ENCODE measurements at regions not wholly inside any gene's neighbourhood (a gene's known extent, or its start where the extent isn't known, plus 50 kb on each side); places are given as distances from the start of the nearest gene placed in this dataset.

DNA sequence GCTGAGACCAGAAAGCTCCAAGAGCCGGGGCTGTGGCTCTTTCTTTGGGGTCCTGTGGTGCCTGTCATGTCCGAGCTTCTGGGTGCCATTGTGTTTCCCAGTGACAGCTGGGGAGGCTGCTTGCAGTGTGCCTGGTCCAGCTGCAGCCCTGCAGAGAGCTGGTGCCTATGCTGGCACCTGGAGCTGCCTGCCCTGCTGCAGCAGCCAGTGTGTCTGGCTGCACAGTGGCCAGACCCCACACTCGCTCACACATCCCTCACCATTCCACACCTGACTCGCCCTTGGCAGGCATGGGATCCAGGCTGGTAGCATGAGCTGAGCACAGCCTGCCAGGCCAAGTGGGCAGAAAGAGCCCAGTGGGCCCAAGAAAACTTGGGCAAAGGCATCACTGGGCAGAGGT, 635.1 kb upstream of the SEMA3D start:
- DNase-seq, result no peak
- no peaks in the 10 kb centered on the region for H3K36me3 ChIP-seq
- 82 to 96% (median 84%) methylated on average over 3 to 4 of the region's 4 CpGs for WGBS, 5 donors
- no peaks in the 10 kb centered on the region for H3K4me1 ChIP-seq
- TF ChIP-seq POLR2AphosphoS5 (IDR thresholded peaks at IDR 0.05) (no peak), CTCF (IDR thresholded peaks at IDR 0.05) (no peak), POLR2A (IDR thresholded peaks at IDR 0.05) (no peak), EP300 (IDR thresholded peaks at IDR 0.05) (no peak)
- no peak overlapping the region for H3K27ac ChIP-seq
- no peak overlapping the region for H3K4me3 ChIP-seq
- intact Hi-C loops (cut with DNase I; ENCODE audit: low total_unique reads), result no loop called here
- H3K9me3 ChIP-seq, result peaks cover 0 to 14% (median 8%) of the 10 kb centered on the region in 4 donors
- no peaks in the 10 kb centered on the region for H3K27me3 ChIP-seq

- intact Hi-C loops (cut with DNase I; ENCODE audit: low total_unique reads), result no loop called here
- WGBS, 5 donors, result 90 to 100% (median 95%) methylated on average over 4 to 5 of the region's 5 CpGs
These were observed 634.0 kb upstream of the SEMA3D start for GRCh38 chr7:85820702-85821443.

GRCh38 chr7:85815526-85815925, 628.7 kb upstream of the SEMA3D start:
- Histone ChIP-seq H3K27me3 (no peaks in the 10 kb centered on the region), H3K27ac (no peak overlapping the region), H3K4me1 (no peaks in the 10 kb centered on the region), H3K36me3 (no peaks in the 10 kb centered on the region), H3K4me3 (no peak overlapping the region), H3K9me3 (no peaks in the 10 kb centered on the region)
- TF ChIP-seq POLR2A (IDR thresholded peaks at IDR 0.05) (no peak), EP300 (IDR thresholded peaks at IDR 0.05) (no peak), POLR2AphosphoS5 (IDR thresholded peaks at IDR 0.05) (no peak), CTCF (IDR thresholded peaks at IDR 0.05) (no peak)
- intact Hi-C loops (cut with DNase I; ENCODE audit: low total_unique reads), result no loop called here
- no peak for DNase-seq

More at GRCh38 chr7:85820702-85821443, 634.0 kb upstream of the SEMA3D start:
- H3K36me3 ChIP-seq, result no peaks in the 10 kb centered on the region
- H3K27ac ChIP-seq, result no peak overlapping the region
- no peak overlapping the region for H3K4me3 ChIP-seq
- no peaks in the 10 kb centered on the region for H3K4me1 ChIP-seq
- DNase-seq, result no peak
- no peak for TF ChIP-seq CTCF (IDR thresholded peaks at IDR 0.05)
- TF ChIP-seq POLR2A (IDR thresholded peaks at IDR 0.05), result no peak
- TF ChIP-seq POLR2AphosphoS5 (IDR thresholded peaks at IDR 0.05), result no peak
- no peak for TF ChIP-seq EP300 (IDR thresholded peaks at IDR 0.05)
- H3K27me3 ChIP-seq, result no peaks in the 10 kb centered on the region
- H3K9me3 ChIP-seq, result peaks cover 0 to 14% (median 8%) of the 10 kb centered on the region in 4 donors

DNA sequence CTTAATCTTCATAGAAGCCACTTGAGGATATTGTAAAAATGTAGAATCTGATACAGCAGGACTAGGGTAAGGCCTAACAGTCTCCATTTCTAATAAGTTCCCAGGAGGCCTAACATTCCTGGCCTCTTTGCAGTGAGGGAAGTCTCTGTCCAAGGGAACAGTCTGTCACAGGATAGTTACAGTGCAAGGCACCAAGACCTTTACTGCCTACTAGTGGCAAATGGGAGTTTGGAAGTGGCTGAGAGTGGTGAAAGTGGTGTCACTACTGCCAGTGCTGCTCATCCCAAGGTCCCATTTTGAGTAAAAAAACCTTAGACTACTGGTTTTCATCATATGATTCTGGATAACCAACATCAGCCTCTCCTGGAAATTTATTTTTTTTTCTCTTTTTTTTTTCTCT, 619.5 kb upstream of the SEMA3D start:
- Histone ChIP-seq H3K4me1 (no peaks in the 10 kb centered on the region), H3K27me3 (no peaks in the 10 kb centered on the region), H3K36me3 (no peaks in the 10 kb centered on the region), H3K9me3 (no peaks in the 10 kb centered on the region), H3K4me3 (no peak overlapping the region), H3K27ac (no peak overlapping the region)
- TF ChIP-seq EP300 (IDR thresholded peaks at IDR 0.05), result no peak
- no peak for TF ChIP-seq POLR2AphosphoS5 (IDR thresholded peaks at IDR 0.05)
- no peak for TF ChIP-seq POLR2A (IDR thresholded peaks at IDR 0.05)
- no peak for TF ChIP-seq CTCF (IDR thresholded peaks at IDR 0.05)
- no peak for DNase-seq
- intact Hi-C loops (cut with DNase I; ENCODE audit: low total_unique reads), result no loop called here
